Effector CD4-positive, alpha-beta T cell (primary cell): ENCODE measurements at regions not wholly inside any gene's neighbourhood (a gene's known extent, or its start where the extent isn't known, plus 50 kb on each side); places are given as distances from the start of the nearest gene placed in this dataset.

Source experiments
- DNase-seq: peaks from one replicate; pipeline ENCODE4 v3.0.0-alpha.2; 2020

GRCh38 chr4:38189445-38189844 lies 229.2 kb downstream of the PTTG2 start:
- no peak for DNase-seq

DNA sequence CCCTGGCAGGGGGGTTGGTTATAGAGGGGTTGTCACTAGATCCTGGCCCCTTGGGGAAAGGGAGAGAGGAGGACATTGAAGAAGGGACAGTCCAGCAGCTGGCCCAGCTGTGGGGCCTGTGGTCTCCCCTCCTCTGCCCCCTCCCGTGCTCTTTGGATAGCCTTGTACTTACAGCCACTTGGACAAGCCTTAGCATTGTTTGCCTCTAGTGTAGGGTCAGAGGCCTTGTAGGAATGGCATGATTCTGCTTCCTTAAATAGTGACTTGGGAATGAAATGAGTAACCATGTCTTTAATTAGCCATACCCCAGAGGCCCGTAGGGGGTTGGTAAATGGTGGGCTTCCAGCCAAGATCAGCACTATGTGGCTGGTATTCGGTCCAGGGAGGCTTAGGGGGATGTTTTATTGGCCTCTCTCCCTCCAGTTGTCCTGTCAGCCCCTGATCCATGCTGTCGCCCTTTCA lies 230.6 kb downstream of the PTTG2 start:
- DNase-seq = no peak

DNA sequence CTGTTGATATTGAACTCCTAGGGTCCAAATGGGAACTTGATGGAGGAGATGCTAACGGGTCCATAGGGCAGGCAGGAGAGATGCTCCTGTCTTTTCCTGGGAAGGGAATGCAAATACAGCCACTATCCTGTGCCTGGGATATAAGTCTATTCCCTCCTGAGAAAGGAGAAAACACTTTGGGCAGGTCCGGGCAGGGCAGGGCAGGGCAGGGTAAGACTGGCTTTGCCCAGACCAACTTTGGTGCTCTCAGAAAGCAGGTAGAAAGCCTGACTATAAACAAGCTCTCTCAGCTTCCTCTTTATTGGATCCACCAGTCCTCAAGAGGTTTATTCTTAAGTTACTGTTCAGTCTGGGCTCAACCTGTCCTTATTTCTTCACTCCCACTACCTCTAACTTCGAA lies 232.3 kb downstream of the PTTG2 start:
- no peak for DNase-seq

GRCh38 chr4:38193236-38193863 lies 233.2 kb downstream of the PTTG2 start:
- DNase-seq = no peak

- DNase-seq = no peak
These were observed 233.9 kb downstream of the PTTG2 start for GRCh38 chr4:38194047-38194602.

- no peak for DNase-seq
These were observed 235.3 kb downstream of the PTTG2 start for GRCh38 chr4:38195486-38195885.

- DNase-seq = no peak
These were observed 235.7 kb downstream of the PTTG2 start for GRCh38 chr4:38195911-38196310.

GRCh38 chr4:38202242-38202641 lies 242.0 kb downstream of the PTTG2 start:
- DNase-seq = no peak

- no peak for DNase-seq
These were observed 243.4 kb downstream of the PTTG2 start for GRCh38 chr4:38203609-38204008.

DNA sequence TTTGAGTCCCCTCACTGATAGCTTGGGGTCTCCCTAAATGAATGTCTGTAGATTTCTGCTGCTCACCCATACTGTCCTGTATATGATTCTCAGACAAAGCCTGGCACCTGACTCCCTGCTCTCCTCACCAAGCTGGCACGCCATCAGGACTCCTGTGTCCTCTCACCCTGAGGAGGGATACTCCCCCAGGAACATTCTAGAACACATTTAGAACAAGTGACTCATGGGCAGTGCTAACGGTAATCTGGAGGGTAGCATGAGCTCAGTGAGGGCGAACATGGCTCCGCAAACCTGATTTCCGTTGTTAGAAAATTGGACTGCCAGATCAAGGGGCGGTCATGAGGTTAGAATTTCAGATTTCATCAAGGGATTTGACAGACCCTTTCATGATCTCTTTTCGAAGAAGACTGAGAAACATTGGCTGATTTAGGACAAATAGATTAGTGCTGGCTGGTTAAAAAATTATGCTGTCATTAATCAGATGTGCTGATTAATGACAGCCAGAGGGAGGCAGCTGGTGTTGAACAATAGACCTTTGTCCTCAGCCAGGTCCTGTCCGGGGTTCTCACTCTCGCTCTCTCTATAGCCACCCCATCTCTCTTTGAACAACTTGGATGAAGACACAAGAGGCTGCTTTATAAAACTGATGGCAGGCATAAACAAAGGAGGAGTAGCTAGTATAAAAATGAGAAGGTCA lies 244.3 kb downstream of the PTTG2 start:
- DNase-seq = no peak

DNA sequence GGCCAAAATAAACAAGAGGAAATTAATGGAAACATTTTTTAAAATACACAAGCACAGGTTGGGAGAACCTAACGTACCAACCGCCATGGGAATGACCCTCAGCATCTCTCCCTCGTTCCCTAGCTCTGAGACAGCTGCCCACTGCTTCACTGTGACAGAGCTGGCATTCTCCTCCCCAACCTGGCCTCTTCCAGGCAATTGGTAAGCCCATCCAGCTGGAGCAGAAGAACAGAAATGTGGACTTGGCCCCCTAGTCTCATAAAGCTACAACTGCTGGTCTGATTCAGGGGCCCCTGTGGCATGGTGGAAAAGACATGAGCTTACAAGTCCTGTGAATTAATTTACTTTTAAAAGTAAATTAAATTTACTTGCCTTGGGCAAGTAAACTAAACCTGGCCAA lies 245.1 kb downstream of the PTTG2 start:
- DNase-seq = no peak

- no peak for DNase-seq
These were observed 246.9 kb downstream of the PTTG2 start for GRCh38 chr4:38207110-38207457.

GRCh38 chr4:38209654-38210053 lies 249.5 kb downstream of the PTTG2 start:
- no peak for DNase-seq

DNA sequence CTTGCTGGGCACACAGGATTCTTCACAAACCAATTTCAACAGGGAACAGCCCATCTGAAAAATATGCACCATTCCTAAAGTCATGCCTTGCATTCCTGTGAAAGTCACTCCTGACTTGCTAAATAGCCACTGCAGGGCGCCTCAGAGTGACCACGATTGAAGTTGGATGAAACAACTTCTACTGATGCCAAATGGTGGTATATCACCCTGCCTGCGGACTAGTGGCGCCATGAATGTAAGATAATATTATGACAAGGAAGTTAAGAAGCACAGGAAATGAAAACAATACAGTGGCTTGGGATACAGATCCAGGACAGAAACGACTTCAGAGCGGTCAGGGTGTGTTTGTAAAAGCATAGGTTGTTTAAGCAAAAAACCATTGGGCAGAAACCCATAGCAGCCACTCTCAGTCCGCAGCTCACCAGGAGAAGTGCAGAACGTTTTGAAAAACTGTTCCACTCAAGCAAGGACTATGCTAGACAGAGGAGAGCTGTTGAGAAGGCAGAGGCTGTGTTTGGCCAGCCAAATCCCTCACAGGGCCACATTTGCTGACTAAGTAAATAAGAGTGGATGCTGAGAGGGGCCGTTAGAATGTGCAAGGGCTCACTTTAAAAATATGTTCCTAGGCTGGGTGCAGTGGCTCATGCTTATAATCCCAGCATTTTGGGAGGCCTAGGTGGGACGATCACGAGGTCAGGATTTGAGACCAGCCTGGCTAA lies 250.4 kb downstream of the PTTG2 start:
- DNase-seq = no peak

GRCh38 chr4:38211885-38212284 lies 251.7 kb downstream of the PTTG2 start:
- DNase-seq = no peak

GRCh38 chr4:38213083-38213805 lies 253.0 kb downstream of the PTTG2 start:
- DNase-seq = no peak

- no peak for DNase-seq
These were observed 262.7 kb downstream of the PTTG2 start for GRCh38 chr4:38222892-38223291.

DNA sequence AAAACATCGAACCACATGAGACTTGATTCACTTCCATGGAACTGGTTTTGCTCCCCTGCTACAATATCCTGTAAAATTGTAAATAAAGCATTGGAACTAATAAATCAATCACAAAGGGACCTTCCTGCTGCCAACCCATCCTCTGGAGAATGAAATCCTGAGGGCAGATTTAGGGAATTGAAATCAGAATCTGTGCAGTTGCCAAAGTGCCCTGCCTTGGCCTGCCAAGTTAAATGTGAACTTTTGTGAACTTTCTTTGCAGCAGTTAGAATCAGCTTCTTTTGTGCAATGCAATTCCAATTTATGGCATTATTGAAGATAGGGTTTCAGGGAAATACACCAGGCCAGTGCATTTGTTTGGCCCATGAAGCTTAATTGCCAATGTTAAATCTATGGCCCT lies 263.1 kb downstream of the PTTG2 start:
- no peak for DNase-seq

DNA sequence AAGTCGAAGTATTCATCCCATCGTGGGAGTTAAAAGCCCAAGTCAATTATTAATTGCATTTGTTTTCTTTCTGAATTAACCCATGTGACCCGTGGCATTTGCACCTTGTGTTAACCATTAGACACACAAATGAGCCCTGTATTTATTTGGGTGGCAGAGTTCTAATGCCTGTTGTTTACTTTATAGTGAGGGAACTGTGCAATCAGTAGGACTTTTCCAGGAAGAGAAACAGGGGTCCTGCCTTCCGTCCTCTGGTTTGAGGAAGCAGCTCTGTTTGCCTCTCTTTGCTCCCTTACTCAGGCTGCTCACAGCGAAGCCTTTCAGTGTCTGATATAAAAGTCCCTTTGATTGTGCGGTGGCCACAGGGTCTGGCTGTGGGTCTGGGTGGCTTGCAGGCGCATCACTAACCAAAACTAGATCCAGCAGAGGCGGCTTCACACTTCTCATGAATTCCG lies 263.6 kb downstream of the PTTG2 start:
- no peak for DNase-seq

GRCh38 chr4:38224850-38225249 lies 264.7 kb downstream of the PTTG2 start:
- DNase-seq = no peak

- DNase-seq = no peak
These were observed 266.0 kb downstream of the PTTG2 start for GRCh38 chr4:38226170-38226569.

- no peak for DNase-seq
These were observed 270.1 kb downstream of the PTTG2 start for GRCh38 chr4:38230121-38230801.
